Panc1 (cell line): ENCODE measurements at regions not wholly inside any gene's neighbourhood (a gene's known extent, or its start where the extent isn't known, plus 50 kb on each side); places are given as distances from the start of the nearest gene placed in this dataset.

Source experiments
- ATAC-seq: fragments of 200-7000 bp; cut with Tn5 transposase; 2 replicates; pipeline ENCODE4 v1.9.1; 2020; ENCODE audit warnings: mild to moderate bottlenecking, moderate library complexity
- BruUV-seq: library from RNA; stranded (reverse); fragments of 400-500 nt; replicated peaks from 2 replicates; lab custom pipeline; 2021; lab: Mats Ljungman, UMichigan
- CTCF ChIA-PET: fragments of 300-600 bp; sonication (Branson Sonifier 250); formaldehyde crosslinking; loops from one replicate; lab custom pipeline; 2022; ENCODE audit warnings: antibody characterized with exemption; lab: Charles Lee
- POLR2A ChIA-PET: fragments of 300-600 bp; sonication (Branson Sonifier 250); formaldehyde crosslinking; loops from one replicate; lab custom pipeline; 2022; ENCODE audit warnings: antibody characterized with exemption; lab: Charles Lee
- DNase-seq: peaks from one replicate; pipeline ENCODE4 v3.0.0-alpha.2; 2010; ENCODE audit warnings: low read depth, low spot score
- H3K27ac ChIP-seq: 2 replicates; pipeline ENCODE4 v1.5.1; 2011; ENCODE audit warnings: mild to moderate bottlenecking, low read length, inconsistent platforms
- H3K27me3 ChIP-seq: fragments of 200-500 bp; sonication (Bioruptor generic); 2 replicates; pipeline ENCODE4 v1.6.0; 2014; ENCODE audit warnings: low read length, inconsistent platforms; ENCODE audit not compliant: control insufficient read depth, insufficient read depth
- H3K36me3 ChIP-seq: fragments of 200-500 bp; sonication (Bioruptor generic); 2 replicates; pipeline ENCODE4 v1.5.1; 2014; ENCODE audit warnings: inconsistent platforms, mild to moderate bottlenecking, low read length, moderate library complexity; ENCODE audit not compliant: control insufficient read depth, insufficient read depth
- H3K4me1 ChIP-seq: 2 replicates; pipeline ENCODE4 v1.5.1; 2011; ENCODE audit warnings: inconsistent platforms, mild to moderate bottlenecking, low read length, moderate library complexity; ENCODE audit not compliant: control insufficient read depth, insufficient read depth
- H3K4me3 ChIP-seq, 2 experiments: 2 replicates each; pipeline ENCODE4 v1.5.1; 2011 to 2012; ENCODE audit warnings: low read depth in 2 of 2, low read length in 2 of 2, mild to moderate bottlenecking in 2 of 2, inconsistent platforms in 1 of 2, moderate library complexity in 1 of 2
- H3K9me3 ChIP-seq: fragments of 200-500 bp; sonication (Bioruptor generic); 2 replicates; pipeline ENCODE4 v1.5.1; 2014; ENCODE audit warnings: low read depth, mild to moderate bottlenecking, inconsistent platforms, low read length, moderate library complexity; ENCODE audit not compliant: control insufficient read depth, insufficient read depth
- POLR2AphosphoS5 ChIP-seq: IDR thresholded peaks from 2 replicates; pipeline ENCODE4 v1.6.1; 2012; ENCODE audit warnings: mild to moderate bottlenecking, low read depth, low read length, moderate library complexity
- SIN3A ChIP-seq: IDR thresholded peaks from 2 replicates; pipeline ENCODE4 v1.6.1; 2012; ENCODE audit warnings: low read depth, mild to moderate bottlenecking, low read length, moderate library complexity, borderline replicate concordance; ENCODE audit not compliant: insufficient read depth
- TCF7L2 ChIP-seq: IDR thresholded peaks from 2 replicates; pipeline ENCODE4 v1.6.1; 2011; ENCODE audit warnings: mild to moderate bottlenecking, low read depth, low read length, inconsistent platforms
- in situ Hi-C: cut with HindIII; loops from 2 replicates; pipeline ENCODE4 v1.10.0; 2016; ENCODE audit warnings: low sequenced_read_pairs, low pct_unique_long_range_greater_than_20kb
- intact Hi-C: fragments of 100-400 bp; cut with micrococcal nuclease; formaldehyde crosslinking; loops from one replicate; pipeline ENCODE4 v1.10.0; 2022; ENCODE audit not compliant: unreplicated experiment
- TF ChIP-seq, protein P1 (sequence below), 2 experiments: IDR thresholded peaks; 2 replicates each; pipeline ENCODE4 v1.6.1; 2011 to 2012; ENCODE audit warnings: low read depth in 2 of 2, control low read depth in 1 of 2, low read length in 1 of 2, mild to moderate bottlenecking in 1 of 2, moderate library complexity in 1 of 2; ENCODE audit not compliant: insufficient read depth in 1 of 2
- TF ChIP-seq, protein P2 (sequence below): fragments of 450-650 bp; IDR thresholded peaks from 2 replicates; pipeline ENCODE4 v1.5.1; 2017; ENCODE audit warnings: mild to moderate bottlenecking

DNA sequence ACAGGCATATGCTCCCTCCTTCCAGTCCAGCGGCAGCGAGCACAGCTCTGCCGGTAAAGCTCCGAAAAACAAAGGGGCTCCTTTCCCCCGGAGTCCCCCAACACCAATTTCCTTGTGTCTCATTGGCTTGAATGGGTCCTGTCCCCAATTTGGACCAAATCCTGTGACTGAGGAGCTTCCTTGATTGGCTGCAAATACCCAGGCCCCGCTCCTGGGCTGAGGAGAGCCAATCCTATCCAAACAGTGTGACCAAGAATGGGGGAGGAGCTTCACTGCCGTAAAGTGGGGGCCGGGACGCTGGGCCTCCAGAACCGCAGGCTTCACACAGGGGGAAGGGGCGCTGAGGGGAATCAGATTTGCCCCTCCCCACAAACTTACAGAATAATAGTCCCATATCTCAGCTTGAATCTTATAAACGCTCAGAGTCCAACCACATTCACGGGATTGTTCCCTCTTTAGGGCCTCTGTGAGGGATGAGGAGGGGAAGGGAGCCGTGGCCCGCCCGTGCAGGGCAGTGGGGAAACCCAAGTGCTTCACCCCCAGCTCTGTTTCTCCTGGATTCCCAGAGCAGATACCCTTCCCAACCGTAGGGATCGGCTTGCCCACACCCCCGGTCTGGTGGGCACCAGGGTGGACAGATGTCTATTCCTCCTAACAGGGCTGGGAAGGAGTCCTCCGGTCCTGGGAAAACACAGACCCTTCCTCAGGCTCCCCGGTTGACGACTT is 141.0 kb upstream of the MLN start:
- no peaks in the 10 kb centered on the region; the same call in 1 of the 2 replicates for H3K27me3 ChIP-seq
- in situ Hi-C loops (no loop called here), intact Hi-C loops (no loop called here)
- no peaks in the 10 kb centered on the region for H3K9me3 ChIP-seq
- no peaks in the 10 kb centered on the region for H3K36me3 ChIP-seq
- ATAC-seq (no peak), DNase-seq (no peak)
- no peak overlapping the region for H3K4me3 ChIP-seq
- no peak for TF ChIP-seq SIN3A
- TF ChIP-seq, protein P1, sequence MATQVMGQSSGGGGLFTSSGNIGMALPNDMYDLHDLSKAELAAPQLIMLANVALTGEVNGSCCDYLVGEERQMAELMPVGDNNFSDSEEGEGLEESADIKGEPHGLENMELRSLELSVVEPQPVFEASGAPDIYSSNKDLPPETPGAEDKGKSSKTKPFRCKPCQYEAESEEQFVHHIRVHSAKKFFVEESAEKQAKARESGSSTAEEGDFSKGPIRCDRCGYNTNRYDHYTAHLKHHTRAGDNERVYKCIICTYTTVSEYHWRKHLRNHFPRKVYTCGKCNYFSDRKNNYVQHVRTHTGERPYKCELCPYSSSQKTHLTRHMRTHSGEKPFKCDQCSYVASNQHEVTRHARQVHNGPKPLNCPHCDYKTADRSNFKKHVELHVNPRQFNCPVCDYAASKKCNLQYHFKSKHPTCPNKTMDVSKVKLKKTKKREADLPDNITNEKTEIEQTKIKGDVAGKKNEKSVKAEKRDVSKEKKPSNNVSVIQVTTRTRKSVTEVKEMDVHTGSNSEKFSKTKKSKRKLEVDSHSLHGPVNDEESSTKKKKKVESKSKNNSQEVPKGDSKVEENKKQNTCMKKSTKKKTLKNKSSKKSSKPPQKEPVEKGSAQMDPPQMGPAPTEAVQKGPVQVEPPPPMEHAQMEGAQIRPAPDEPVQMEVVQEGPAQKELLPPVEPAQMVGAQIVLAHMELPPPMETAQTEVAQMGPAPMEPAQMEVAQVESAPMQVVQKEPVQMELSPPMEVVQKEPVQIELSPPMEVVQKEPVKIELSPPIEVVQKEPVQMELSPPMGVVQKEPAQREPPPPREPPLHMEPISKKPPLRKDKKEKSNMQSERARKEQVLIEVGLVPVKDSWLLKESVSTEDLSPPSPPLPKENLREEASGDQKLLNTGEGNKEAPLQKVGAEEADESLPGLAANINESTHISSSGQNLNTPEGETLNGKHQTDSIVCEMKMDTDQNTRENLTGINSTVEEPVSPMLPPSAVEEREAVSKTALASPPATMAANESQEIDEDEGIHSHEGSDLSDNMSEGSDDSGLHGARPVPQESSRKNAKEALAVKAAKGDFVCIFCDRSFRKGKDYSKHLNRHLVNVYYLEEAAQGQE (IDR thresholded peaks at IDR 0.05; ENCODE audit: insufficient read depth in 1 of 2, low read depth in 2 of 2, low read length in 1 of 2) = no peak
- no peak for TF ChIP-seq POLR2AphosphoS5
- no peak for TF ChIP-seq TCF7L2
- TF ChIP-seq, protein P2, sequence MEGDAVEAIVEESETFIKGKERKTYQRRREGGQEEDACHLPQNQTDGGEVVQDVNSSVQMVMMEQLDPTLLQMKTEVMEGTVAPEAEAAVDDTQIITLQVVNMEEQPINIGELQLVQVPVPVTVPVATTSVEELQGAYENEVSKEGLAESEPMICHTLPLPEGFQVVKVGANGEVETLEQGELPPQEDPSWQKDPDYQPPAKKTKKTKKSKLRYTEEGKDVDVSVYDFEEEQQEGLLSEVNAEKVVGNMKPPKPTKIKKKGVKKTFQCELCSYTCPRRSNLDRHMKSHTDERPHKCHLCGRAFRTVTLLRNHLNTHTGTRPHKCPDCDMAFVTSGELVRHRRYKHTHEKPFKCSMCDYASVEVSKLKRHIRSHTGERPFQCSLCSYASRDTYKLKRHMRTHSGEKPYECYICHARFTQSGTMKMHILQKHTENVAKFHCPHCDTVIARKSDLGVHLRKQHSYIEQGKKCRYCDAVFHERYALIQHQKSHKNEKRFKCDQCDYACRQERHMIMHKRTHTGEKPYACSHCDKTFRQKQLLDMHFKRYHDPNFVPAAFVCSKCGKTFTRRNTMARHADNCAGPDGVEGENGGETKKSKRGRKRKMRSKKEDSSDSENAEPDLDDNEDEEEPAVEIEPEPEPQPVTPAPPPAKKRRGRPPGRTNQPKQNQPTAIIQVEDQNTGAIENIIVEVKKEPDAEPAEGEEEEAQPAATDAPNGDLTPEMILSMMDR = no peak
- no peak overlapping the region for H3K27ac ChIP-seq
- BruUV-seq = no TSS peak
- CTCF ChIA-PET = no interaction called here
- POLR2A ChIA-PET = no interaction called here
- H3K4me1 ChIP-seq = no peaks in the 10 kb centered on the region

DNA sequence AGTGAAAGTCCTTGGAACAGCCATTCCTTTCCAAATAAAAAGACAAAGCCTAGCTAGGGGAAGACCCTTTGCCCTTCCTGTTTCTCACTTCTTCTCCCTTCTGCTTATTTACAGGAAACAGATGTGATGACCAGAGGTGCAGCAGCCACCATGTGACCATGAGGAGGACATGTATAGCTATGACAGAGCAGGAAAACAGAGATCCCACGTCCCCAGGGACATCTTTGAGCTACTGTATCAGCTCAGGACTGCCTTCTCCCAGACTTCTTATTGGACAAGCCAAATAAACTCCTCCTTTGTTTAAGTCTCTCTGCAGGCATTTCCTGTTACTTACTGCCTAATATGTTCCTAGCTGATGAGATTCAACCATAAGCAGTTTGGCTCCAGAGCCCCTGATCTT is 133.1 kb upstream of the MLN start:
- in situ Hi-C loops (no loop called here), intact Hi-C loops (no loop called here)
- no peaks in the 10 kb centered on the region for H3K36me3 ChIP-seq
- CTCF ChIA-PET = no interaction called here
- TF ChIP-seq TCF7L2 (no peak), POLR2AphosphoS5 (no peak), SIN3A (no peak)
- TF ChIP-seq, protein P2 = no peak
- TF ChIP-seq, protein P1 (IDR thresholded peaks at IDR 0.05; ENCODE audit: insufficient read depth in 1 of 2, low read depth in 2 of 2, low read length in 1 of 2) = no peak
- ATAC-seq (no peak), DNase-seq (no peak)
- H3K4me1 ChIP-seq = no peaks in the 10 kb centered on the region
- H3K4me3 ChIP-seq = no peak overlapping the region
- POLR2A ChIA-PET = no interaction called here
- BruUV-seq = no TSS peak
- peaks cover 2% of the 10 kb centered on the region for H3K27me3 ChIP-seq
- no peak overlapping the region for H3K27ac ChIP-seq
- no peaks in the 10 kb centered on the region for H3K9me3 ChIP-seq
